Fibroblast of villous mesenchyme (primary cell): ENCODE measurements at regions not wholly inside any gene's neighbourhood (a gene's known extent, or its start where the extent isn't known, plus 50 kb on each side); places are given as distances from the start of the nearest gene placed in this dataset.

ENCODE experiments used
- DNase-seq: peaks from one replicate; pipeline ENCODE4 v3.0.0-alpha.2; 2010; ENCODE audit warnings: low read depth
- H3K4me3 ChIP-seq: 2 replicates; pipeline ENCODE4 v1.5.1; 2011; ENCODE audit warnings: low read depth, mild to moderate bottlenecking, low read length
- TF ChIP-seq, protein P1 (sequence below): IDR thresholded peaks from 2 replicates; pipeline ENCODE4 v1.5.1; 2012; ENCODE audit warnings: low read depth, mild to moderate bottlenecking, low read length; ENCODE audit not compliant: insufficient read depth

DNA sequence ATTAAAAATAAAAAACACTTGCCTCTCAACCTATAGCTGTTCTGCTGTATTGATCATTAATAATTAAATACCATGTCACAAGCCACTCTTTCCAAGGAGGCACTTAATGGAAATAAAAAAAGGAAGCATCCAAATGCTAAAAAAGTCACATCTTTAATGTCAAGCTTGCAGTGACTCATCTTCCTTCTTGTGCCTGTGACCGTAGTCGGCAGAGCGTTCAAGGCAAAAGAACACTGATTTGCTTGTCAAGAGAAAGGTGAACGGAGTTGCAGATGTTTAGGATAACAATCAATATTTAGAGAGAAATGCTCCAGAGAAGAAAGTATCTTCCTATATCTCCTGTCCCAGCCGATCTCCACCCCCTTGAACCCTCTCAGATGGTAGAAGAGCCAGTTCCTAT, 341.0 kb upstream of the OPRM1 start:
- no peak for DNase-seq

DNA sequence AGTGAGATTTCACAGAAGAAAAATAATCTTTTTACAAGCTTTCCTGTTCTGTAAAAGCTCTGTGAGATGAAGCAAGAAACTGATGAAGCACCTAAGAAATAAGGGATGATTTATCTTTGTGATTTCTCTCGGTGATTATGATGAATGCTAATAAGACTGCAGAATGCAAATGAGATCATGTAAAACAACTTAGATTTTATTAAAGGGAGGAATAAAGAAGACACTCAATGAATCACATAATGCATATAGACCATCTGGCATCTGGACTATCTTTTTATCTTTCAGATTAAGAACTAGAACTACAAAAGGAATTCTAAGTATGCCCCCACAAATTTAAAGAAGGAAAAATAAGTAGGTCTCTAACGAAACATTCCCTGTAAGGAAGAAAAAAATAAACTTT, 361.5 kb upstream of the OPRM1 start:
- TF ChIP-seq, protein P1, sequence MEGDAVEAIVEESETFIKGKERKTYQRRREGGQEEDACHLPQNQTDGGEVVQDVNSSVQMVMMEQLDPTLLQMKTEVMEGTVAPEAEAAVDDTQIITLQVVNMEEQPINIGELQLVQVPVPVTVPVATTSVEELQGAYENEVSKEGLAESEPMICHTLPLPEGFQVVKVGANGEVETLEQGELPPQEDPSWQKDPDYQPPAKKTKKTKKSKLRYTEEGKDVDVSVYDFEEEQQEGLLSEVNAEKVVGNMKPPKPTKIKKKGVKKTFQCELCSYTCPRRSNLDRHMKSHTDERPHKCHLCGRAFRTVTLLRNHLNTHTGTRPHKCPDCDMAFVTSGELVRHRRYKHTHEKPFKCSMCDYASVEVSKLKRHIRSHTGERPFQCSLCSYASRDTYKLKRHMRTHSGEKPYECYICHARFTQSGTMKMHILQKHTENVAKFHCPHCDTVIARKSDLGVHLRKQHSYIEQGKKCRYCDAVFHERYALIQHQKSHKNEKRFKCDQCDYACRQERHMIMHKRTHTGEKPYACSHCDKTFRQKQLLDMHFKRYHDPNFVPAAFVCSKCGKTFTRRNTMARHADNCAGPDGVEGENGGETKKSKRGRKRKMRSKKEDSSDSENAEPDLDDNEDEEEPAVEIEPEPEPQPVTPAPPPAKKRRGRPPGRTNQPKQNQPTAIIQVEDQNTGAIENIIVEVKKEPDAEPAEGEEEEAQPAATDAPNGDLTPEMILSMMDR: no peak
- peak; percentile 10 for DNase-seq
- H3K4me3 ChIP-seq: no peak overlapping the region

More for the DNA sequence above, 341.0 kb upstream of the OPRM1 start:
- H3K4me3 ChIP-seq: no peak overlapping the region
- TF ChIP-seq, protein P1: no peak

DNA sequence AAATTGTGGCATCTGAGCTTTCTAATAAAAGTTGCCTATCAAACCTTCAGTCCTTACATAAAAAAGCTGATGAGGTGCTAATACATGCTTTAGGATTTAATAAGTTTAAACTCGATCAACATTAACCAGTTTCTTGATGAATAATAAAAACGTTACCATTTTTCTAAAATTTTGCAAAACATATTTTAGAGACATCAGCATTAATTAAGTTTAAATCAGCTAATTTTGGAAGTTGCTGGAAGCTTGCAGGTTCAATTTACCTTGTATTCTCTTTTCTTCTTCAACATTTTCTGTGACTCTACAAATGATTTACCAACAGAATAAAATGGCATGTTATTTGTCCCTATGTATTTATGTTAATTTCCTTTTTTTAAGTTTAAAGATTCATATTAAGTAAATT, 365.3 kb upstream of the OPRM1 start:
- TF ChIP-seq, protein P1: no peak
- H3K4me3 ChIP-seq: no peak overlapping the region
- no peak for DNase-seq

DNA sequence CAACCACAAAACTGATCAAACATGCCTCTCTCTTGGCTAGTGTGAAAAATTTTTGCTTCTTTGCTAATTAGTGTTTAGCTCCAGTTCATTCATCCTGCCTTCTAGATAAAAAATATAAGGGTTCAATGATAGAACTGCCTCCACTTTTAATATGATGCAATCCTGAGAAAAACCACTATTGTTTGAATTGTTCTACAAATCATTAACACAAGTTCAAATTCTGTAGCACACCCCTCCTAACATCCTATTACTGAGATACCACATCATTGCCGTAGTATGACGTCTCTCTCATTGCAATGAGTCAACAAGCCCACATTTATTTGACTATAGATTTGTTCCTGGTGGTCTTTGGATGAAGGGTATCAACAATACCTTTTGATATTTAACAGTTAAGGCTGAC, 365.8 kb upstream of the OPRM1 start:
- H3K4me3 ChIP-seq: no peak overlapping the region

DNA sequence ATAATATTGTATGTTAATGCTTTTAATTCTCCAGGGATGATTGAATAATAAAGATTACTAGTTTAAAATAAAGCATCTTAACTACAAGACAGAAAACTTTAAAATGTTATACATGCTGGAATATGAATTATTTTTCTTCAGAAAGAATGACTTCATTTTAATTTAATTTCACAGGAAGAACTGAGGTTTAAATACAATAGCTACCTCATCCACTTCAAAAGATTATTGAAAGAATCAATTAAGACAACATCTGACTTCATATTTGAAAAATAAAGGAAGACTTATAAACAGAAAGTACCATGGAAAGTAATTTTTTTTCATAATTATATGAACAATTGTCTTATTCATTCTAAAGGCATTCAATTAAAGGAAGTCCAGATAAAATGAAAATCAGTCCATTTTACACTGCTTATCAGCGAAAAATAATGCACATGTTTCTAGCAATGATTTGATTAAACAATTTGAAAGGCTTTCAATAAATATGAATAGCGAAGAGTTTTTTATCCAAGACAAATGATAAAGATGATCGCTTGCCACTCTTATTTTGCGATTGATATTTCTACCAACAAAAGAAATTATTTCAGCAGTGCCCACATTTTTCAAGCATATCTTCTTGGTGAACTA, 368.5 kb upstream of the OPRM1 start:
- DNase-seq: no peak
- TF ChIP-seq, protein P1: no peak
- no peak overlapping the region for H3K4me3 ChIP-seq

More for the DNA sequence above, 365.8 kb upstream of the OPRM1 start:
- DNase-seq: no peak
- TF ChIP-seq, protein P1: no peak

DNA sequence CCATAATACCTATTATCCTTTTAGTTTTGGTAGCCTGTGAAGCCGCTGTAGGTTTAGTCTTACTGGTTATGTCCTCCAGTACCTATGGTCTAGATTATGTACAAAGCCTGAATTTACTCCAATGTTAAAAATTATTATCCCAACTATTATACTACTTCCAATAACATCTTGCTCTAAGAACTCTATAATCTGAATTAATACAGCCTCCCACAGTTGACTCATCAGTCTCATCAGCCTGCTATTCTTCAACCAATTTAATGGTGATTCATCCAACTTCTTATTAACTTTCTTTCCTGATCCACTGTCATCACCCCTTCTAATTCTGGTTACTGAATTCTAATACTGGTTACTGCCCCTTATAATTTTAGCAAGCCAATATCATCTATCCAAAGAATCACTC, 370.3 kb upstream of the OPRM1 start:
- TF ChIP-seq, protein P1: no peak
- DNase-seq: no peak

DNA sequence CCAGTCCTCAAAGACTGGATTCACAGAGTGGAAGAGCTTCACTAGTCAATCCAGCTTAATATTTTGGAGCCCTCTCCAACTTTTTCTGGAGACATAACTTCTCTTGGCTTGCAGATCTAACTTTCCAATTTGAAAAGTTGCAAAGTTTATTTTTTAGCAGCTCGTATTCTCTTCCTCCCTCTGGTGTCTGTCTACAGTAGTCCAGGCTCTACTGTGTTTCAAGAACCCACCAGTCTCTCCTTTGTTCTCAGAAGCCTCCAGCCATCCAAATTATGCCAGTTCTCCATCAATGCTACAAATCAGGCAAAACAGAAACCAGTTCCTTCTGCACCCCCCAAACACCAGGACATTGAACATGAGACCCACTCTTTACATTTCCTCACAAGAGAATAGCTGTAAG, 376.1 kb upstream of the OPRM1 start:
- DNase-seq: no peak
- TF ChIP-seq, protein P1: no peak
- no peak overlapping the region for H3K4me3 ChIP-seq

More for the DNA sequence above, 370.3 kb upstream of the OPRM1 start:
- no peak overlapping the region for H3K4me3 ChIP-seq
